AG10803 (cell line): ENCODE measurements at regions not wholly inside any gene's neighbourhood (a gene's known extent, or its start where the extent isn't known, plus 50 kb on each side); places are given as distances from the start of the nearest gene placed in this dataset.
"Not testable (repeated sequence)": the region's sequence is repeated elsewhere in the genome, so short reads cannot be mapped to it uniquely, and the experiment has no call there.

ENCODE experiments used
- DNase-seq: peaks from one replicate; pipeline ENCODE4 v3.0.0; 2010; ENCODE audit warnings: low read depth
- H3K4me3 ChIP-seq: 2 replicates; pipeline ENCODE4 v1.5.1; 2011; ENCODE audit warnings: mild to moderate bottlenecking, low read length, control low read depth
- CTCF ChIP-seq: conservative IDR thresholded peaks from 2 replicates; pipeline ENCODE4 v1.5.1; 2011; ENCODE audit warnings: mild to moderate bottlenecking, low read length, control low read depth, inconsistent platforms

DNA sequence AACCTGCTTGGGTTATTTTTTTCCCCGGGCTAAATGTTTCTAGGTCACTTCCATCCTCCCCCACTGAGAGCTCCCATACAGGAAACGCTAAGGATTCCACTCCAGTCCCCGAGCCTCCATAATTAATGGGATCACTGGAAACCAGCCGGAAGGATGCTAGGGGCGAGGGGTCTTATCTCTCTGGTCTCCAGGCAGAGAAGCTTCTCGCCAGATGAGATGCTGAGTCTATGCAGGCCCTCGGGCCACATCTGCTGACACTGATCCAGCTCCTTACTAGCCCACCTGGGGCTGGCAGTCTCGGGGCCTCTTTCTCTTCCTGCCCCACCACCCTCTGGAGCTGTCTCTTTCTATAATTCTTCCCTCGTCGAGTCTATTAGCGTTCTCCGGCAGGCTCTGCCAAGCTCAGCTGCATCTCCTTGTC lies 125.9 kb upstream of the SYT13 start:
- no peak for DNase-seq
- TF ChIP-seq CTCF, result no peak
- H3K4me3 ChIP-seq, result no peak overlapping the region

- DNase-seq, result peak; percentile 48
- H3K4me3 ChIP-seq, result no peak overlapping the region
- TF ChIP-seq CTCF, result no peak
Observed at GRCh38 chr11:45411228-45411946, 125.2 kb upstream of the SYT13 start.

DNA sequence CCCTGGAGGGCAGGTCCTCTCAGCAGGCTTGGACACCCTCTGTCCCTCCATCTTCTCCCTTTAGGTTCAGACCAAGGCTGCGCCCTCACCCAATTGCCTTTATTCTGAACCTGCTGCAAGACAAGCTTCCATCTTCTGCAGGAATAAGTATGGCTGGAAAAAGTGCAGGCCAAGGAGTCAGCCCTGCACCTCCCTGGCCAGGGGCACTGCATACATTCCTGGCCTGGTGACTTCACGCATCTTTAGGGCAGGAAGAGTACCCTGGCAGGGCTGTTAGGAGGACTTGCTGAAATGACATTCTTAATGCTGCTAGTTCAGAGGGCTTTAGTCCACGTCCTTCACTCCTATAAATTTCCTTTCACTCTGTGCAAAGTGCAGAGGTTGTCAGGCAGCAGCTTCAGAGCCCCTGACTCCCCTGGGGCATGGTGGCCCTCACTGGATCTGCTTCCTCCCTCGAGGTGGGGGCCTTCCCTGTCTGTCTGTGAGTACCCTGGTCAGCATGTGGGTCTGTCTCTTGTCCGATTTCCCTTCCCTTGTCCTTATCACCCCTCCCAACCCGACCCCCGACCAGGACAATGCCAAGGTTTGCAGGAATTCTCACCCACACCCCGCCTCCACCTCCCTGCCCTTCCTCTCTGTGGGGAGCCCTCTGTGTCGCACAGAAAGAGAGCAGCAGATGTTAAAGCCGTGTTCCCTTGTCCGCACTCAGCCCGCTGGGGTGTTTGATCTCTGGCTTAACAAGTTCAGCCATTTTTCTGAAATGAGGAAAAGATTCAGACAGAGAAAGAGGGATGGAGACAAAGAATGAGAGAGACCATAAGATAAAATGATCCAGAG lies 124.5 kb upstream of the SYT13 start:
- H3K4me3 ChIP-seq, result no peak overlapping the region
- TF ChIP-seq CTCF, result no peak
- DNase-seq, result no peak

- no peak overlapping the region for H3K4me3 ChIP-seq
- DNase-seq, result no peak
- TF ChIP-seq CTCF, result no peak
Observed at GRCh38 chr11:45409587-45409986, 123.4 kb upstream of the SYT13 start.

DNA sequence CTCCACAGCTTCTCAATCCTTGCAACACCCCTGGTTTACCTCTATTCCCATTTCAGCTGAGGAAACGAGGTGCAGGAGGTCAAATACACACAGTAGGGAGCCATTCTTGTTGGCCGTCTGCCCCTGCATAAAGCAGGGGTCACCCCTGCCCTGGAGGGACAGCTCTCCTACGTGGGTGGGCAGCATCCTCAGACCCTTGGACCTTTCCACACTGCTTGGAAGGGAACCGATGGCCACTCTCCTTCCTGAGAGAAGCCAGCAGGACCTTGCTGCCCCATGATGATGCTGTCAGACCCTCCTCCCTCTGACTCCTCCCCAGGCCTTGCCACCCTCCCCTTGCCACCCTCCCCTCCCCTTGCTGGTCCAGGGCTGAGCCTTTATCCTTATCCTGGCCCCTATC lies 121.1 kb upstream of the SYT13 start:
- H3K4me3 ChIP-seq, result no peak overlapping the region
- TF ChIP-seq CTCF, result no peak
- no peak for DNase-seq

GRCh38 chr11:45405916-45406670 lies 120.0 kb upstream of the SYT13 start:
- DNase-seq, result no peak
- H3K4me3 ChIP-seq, result no peak overlapping the region
- peak; percentile 58 for TF ChIP-seq CTCF

DNA sequence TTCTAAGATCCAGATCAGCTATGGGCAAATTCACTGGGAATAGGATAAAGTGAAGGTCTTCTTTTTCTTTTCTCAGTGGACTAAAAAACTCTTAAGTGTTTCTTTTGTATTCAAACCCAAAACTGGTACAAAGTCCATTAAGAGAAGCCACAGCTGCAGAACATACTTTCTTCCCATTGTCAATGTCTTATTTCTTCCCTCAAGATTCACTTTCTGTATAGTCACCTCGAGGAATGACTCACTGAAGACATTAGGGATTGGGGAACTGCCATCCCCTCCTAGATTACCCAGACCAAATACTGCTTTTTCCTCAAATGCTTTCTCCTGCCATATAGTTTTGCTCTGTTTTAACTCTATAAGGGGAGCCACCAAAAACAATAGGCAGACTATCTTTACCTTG lies 117.4 kb upstream of the SYT13 start:
- H3K4me3 ChIP-seq, result not testable (repeated sequence)
- DNase-seq, result peak; percentile 35
